Neural cell (in vitro differentiated cells): ENCODE measurements at regions not wholly inside any gene's neighbourhood (a gene's known extent, or its start where the extent isn't known, plus 50 kb on each side); places are given as distances from the start of the nearest gene placed in this dataset.

Experiments used
- H2AFZ ChIP-seq: fragments of 200-600, 300-800 bp; sonication (generic), shearing (Covaris generic); 2 replicates; pipeline ENCODE4 v1.6.0; 2014; ENCODE audit warnings: low read depth, mild to moderate bottlenecking, antibody characterized with exemption, low read length, moderate library complexity
- H3F3A ChIP-seq: fragments of 200-600 bp; shearing (Covaris generic); 2 replicates; pipeline ENCODE4 v1.6.1; 2016; ENCODE audit warnings: mild to moderate bottlenecking, moderate library complexity, mixed read lengths, antibody characterized with exemption, low read length; ENCODE audit not compliant: insufficient read depth, poor library complexity, severe bottlenecking
- H3K27ac ChIP-seq: fragments of 200-600, 300-800 bp; sonication (generic), shearing (Covaris generic); 2 replicates; pipeline ENCODE4 v1.5.1; 2014; ENCODE audit warnings: mild to moderate bottlenecking, low read length, moderate library complexity
- H3K27me3 ChIP-seq: fragments of 300-800, 200-600 bp; sonication (generic), shearing (Covaris generic); 2 replicates; pipeline ENCODE4 v1.6.0; 2014; ENCODE audit warnings: mild to moderate bottlenecking, low read depth, low read length, moderate library complexity; ENCODE audit not compliant: insufficient read depth
- H3K36me3 ChIP-seq: fragments of 300-800, 200-600 bp; sonication (generic), shearing (Covaris generic); 2 replicates; pipeline ENCODE4 v1.5.1; 2014; ENCODE audit warnings: mild to moderate bottlenecking, antibody characterized with exemption, low read length, moderate library complexity; ENCODE audit not compliant: insufficient read depth
- H3K4me2 ChIP-seq: fragments of 300-800, 200-600 bp; sonication (generic), shearing (Covaris generic); 2 replicates; pipeline ENCODE4 v1.6.0; 2014; ENCODE audit warnings: mild to moderate bottlenecking, low read length
- H3K4me3 ChIP-seq: fragments of 300-800, 200-600 bp; sonication (generic), shearing (Covaris generic); 2 replicates; pipeline ENCODE4 v1.5.1; 2014; ENCODE audit warnings: mild to moderate bottlenecking, low read length, moderate library complexity
- H3K79me2 ChIP-seq: fragments of 200-600 bp; shearing (Covaris generic); replicated peaks from 2 replicates; pipeline ENCODE4 v1.6.0; 2014; ENCODE audit warnings: mild to moderate bottlenecking, low read length, moderate library complexity; ENCODE audit not compliant: insufficient read depth
- H3K9ac ChIP-seq: fragments of 300-800, 200-600 bp; sonication (generic), shearing (Covaris generic); 2 replicates; pipeline ENCODE4 v1.6.1; 2016; ENCODE audit warnings: mild to moderate bottlenecking, low read length, mixed read lengths
- H3K9me2 ChIP-seq: fragments of 200-600 bp; shearing (Covaris generic); 2 replicates; pipeline ENCODE4 v1.6.1; 2016; ENCODE audit warnings: mild to moderate bottlenecking, low read length, mixed read lengths; ENCODE audit not compliant: insufficient read depth
- H3K9me3 ChIP-seq: fragments of 200-600, 300-800 bp; sonication (generic), shearing (Covaris generic); 2 replicates; pipeline ENCODE4 v1.6.1; 2016; ENCODE audit warnings: mild to moderate bottlenecking, mixed run types, low read length, moderate library complexity, mixed read lengths
- H4K20me1 ChIP-seq: fragments of 200-600 bp; shearing (Covaris generic); 2 replicates; pipeline ENCODE4 v1.6.1; 2016; ENCODE audit warnings: mild to moderate bottlenecking, mixed run types; ENCODE audit not compliant: insufficient read depth
- CTCF ChIP-seq: fragments of 450-650 bp; IDR thresholded peaks from 2 replicates; pipeline ENCODE4 v1.5.1; 2014; ENCODE audit warnings: antibody characterized with exemption, mild to moderate bottlenecking, moderate library complexity; ENCODE audit not compliant: poor library complexity, severe bottlenecking
- EP300 ChIP-seq: fragments of 450-650 bp; conservative IDR thresholded peaks from 2 replicates; pipeline ENCODE4 v1.6.1; 2014; ENCODE audit warnings: antibody characterized with exemption, mild to moderate bottlenecking, moderate library complexity; ENCODE audit not compliant: poor library complexity, severe bottlenecking
- EZH2 ChIP-seq: fragments of 200-600, 300-800 bp; shearing (Covaris generic), sonication (generic); IDR thresholded peaks from 2 replicates; pipeline ENCODE4 v1.6.1; 2014; ENCODE audit warnings: antibody characterized with exemption, low read length, borderline replicate concordance, mild to moderate bottlenecking; ENCODE audit not compliant: insufficient read depth, poor library complexity, severe bottlenecking
- MXI1 ChIP-seq: fragments of 450-650 bp; conservative IDR thresholded peaks from 2 replicates; pipeline ENCODE4 v1.6.1; 2014; ENCODE audit warnings: antibody characterized with exemption, mild to moderate bottlenecking; ENCODE audit not compliant: poor library complexity, severe bottlenecking
- POLR2AphosphoS5 ChIP-seq: IDR thresholded peaks from 2 replicates; pipeline ENCODE4 v1.6.1; 2012
- RAD21 ChIP-seq: fragments of 450-650 bp; conservative IDR thresholded peaks from 2 replicates; pipeline ENCODE4 v1.6.1; 2014; ENCODE audit warnings: antibody characterized with exemption, mild to moderate bottlenecking, moderate library complexity
- REST ChIP-seq: IDR thresholded peaks from 2 replicates; pipeline ENCODE4 v1.6.1; 2012; ENCODE audit warnings: borderline replicate concordance
- SMC3 ChIP-seq: fragments of 450-650 bp; conservative IDR thresholded peaks from 2 replicates; pipeline ENCODE4 v1.6.1; 2014; ENCODE audit warnings: antibody characterized with exemption, mild to moderate bottlenecking, moderate library complexity; ENCODE audit not compliant: poor library complexity
- TAF1 ChIP-seq: IDR thresholded peaks from 2 replicates; pipeline ENCODE4 v1.6.1; 2012; ENCODE audit warnings: low read depth

GRCh38 chr2:66275984-66276383 is 158.9 kb upstream of the MEIS1 start:
- Histone ChIP-seq H2AFZ (no peak overlapping the region), H3K79me2 (no peaks in the 10 kb centered on the region), H4K20me1 (no peaks in the 10 kb centered on the region), H3K9me2 (no peaks in the 10 kb centered on the region), H3F3A (no peaks in the 10 kb centered on the region), H3K36me3 (no peaks in the 10 kb centered on the region), H3K27ac (no peak overlapping the region), H3K27me3 (no peaks in the 10 kb centered on the region), H3K4me2 (no peak overlapping the region), H3K9me3 (no peaks in the 10 kb centered on the region), H3K4me3 (no peak overlapping the region), H3K9ac (no peak overlapping the region)
- TF ChIP-seq EP300, result no peak
- no peak for TF ChIP-seq SMC3
- TF ChIP-seq EZH2, result no peak
- no peak for TF ChIP-seq REST
- no peak for TF ChIP-seq RAD21
- no peak for TF ChIP-seq CTCF
- TF ChIP-seq MXI1, result no peak
- TF ChIP-seq POLR2AphosphoS5, result no peak
- TF ChIP-seq TAF1, result no peak

GRCh38 chr2:66273933-66274490 is 160.9 kb upstream of the MEIS1 start:
- no peak for TF ChIP-seq EP300
- TF ChIP-seq EZH2, result no peak
- TF ChIP-seq MXI1, result no peak
- TF ChIP-seq REST, result no peak
- no peak for TF ChIP-seq CTCF
- no peak for TF ChIP-seq TAF1
- TF ChIP-seq RAD21, result no peak
- no peak for TF ChIP-seq SMC3
- no peak for TF ChIP-seq POLR2AphosphoS5
- Histone ChIP-seq H3K9ac (no peak overlapping the region), H2AFZ (no peak overlapping the region), H3K4me2 (no peak overlapping the region), H4K20me1 (no peaks in the 10 kb centered on the region), H3K79me2 (no peaks in the 10 kb centered on the region), H3K9me2 (no peaks in the 10 kb centered on the region), H3K27me3 (no peaks in the 10 kb centered on the region), H3K36me3 (no peaks in the 10 kb centered on the region), H3K4me3 (no peak overlapping the region), H3K9me3 (no peaks in the 10 kb centered on the region), H3K27ac (no peak overlapping the region), H3F3A (no peaks in the 10 kb centered on the region)
